Neural cell (in vitro differentiated cells): ENCODE measurements at regions not wholly inside any gene's neighbourhood (a gene's known extent, or its start where the extent isn't known, plus 50 kb on each side); places are given as distances from the start of the nearest gene placed in this dataset.

Experiments used
- H2AFZ ChIP-seq: fragments of 200-600, 300-800 bp; sonication (generic), shearing (Covaris generic); 2 replicates; pipeline ENCODE4 v1.6.0; 2014; ENCODE audit warnings: low read depth, mild to moderate bottlenecking, antibody characterized with exemption, low read length, moderate library complexity
- H3F3A ChIP-seq: fragments of 200-600 bp; shearing (Covaris generic); 2 replicates; pipeline ENCODE4 v1.6.1; 2016; ENCODE audit warnings: mild to moderate bottlenecking, moderate library complexity, mixed read lengths, antibody characterized with exemption, low read length; ENCODE audit not compliant: insufficient read depth, poor library complexity, severe bottlenecking
- H3K27ac ChIP-seq: fragments of 200-600, 300-800 bp; sonication (generic), shearing (Covaris generic); 2 replicates; pipeline ENCODE4 v1.5.1; 2014; ENCODE audit warnings: mild to moderate bottlenecking, low read length, moderate library complexity
- H3K27me3 ChIP-seq: fragments of 300-800, 200-600 bp; sonication (generic), shearing (Covaris generic); 2 replicates; pipeline ENCODE4 v1.6.0; 2014; ENCODE audit warnings: mild to moderate bottlenecking, low read depth, low read length, moderate library complexity; ENCODE audit not compliant: insufficient read depth
- H3K36me3 ChIP-seq: fragments of 300-800, 200-600 bp; sonication (generic), shearing (Covaris generic); 2 replicates; pipeline ENCODE4 v1.5.1; 2014; ENCODE audit warnings: mild to moderate bottlenecking, antibody characterized with exemption, low read length, moderate library complexity; ENCODE audit not compliant: insufficient read depth
- H3K4me2 ChIP-seq: fragments of 300-800, 200-600 bp; sonication (generic), shearing (Covaris generic); 2 replicates; pipeline ENCODE4 v1.6.0; 2014; ENCODE audit warnings: mild to moderate bottlenecking, low read length
- H3K4me3 ChIP-seq: fragments of 300-800, 200-600 bp; sonication (generic), shearing (Covaris generic); 2 replicates; pipeline ENCODE4 v1.5.1; 2014; ENCODE audit warnings: mild to moderate bottlenecking, low read length, moderate library complexity
- H3K79me2 ChIP-seq: fragments of 200-600 bp; shearing (Covaris generic); replicated peaks from 2 replicates; pipeline ENCODE4 v1.6.0; 2014; ENCODE audit warnings: mild to moderate bottlenecking, low read length, moderate library complexity; ENCODE audit not compliant: insufficient read depth
- H3K9ac ChIP-seq: fragments of 300-800, 200-600 bp; sonication (generic), shearing (Covaris generic); 2 replicates; pipeline ENCODE4 v1.6.1; 2016; ENCODE audit warnings: mild to moderate bottlenecking, low read length, mixed read lengths
- H3K9me2 ChIP-seq: fragments of 200-600 bp; shearing (Covaris generic); 2 replicates; pipeline ENCODE4 v1.6.1; 2016; ENCODE audit warnings: mild to moderate bottlenecking, low read length, mixed read lengths; ENCODE audit not compliant: insufficient read depth
- H3K9me3 ChIP-seq: fragments of 200-600, 300-800 bp; sonication (generic), shearing (Covaris generic); 2 replicates; pipeline ENCODE4 v1.6.1; 2016; ENCODE audit warnings: mild to moderate bottlenecking, mixed run types, low read length, moderate library complexity, mixed read lengths
- H4K20me1 ChIP-seq: fragments of 200-600 bp; shearing (Covaris generic); 2 replicates; pipeline ENCODE4 v1.6.1; 2016; ENCODE audit warnings: mild to moderate bottlenecking, mixed run types; ENCODE audit not compliant: insufficient read depth
- EP300 ChIP-seq: fragments of 450-650 bp; conservative IDR thresholded peaks from 2 replicates; pipeline ENCODE4 v1.6.1; 2014; ENCODE audit warnings: antibody characterized with exemption, mild to moderate bottlenecking, moderate library complexity; ENCODE audit not compliant: poor library complexity, severe bottlenecking
- EZH2 ChIP-seq: fragments of 200-600, 300-800 bp; shearing (Covaris generic), sonication (generic); IDR thresholded peaks from 2 replicates; pipeline ENCODE4 v1.6.1; 2014; ENCODE audit warnings: antibody characterized with exemption, low read length, borderline replicate concordance, mild to moderate bottlenecking; ENCODE audit not compliant: insufficient read depth, poor library complexity, severe bottlenecking
- MXI1 ChIP-seq: fragments of 450-650 bp; conservative IDR thresholded peaks from 2 replicates; pipeline ENCODE4 v1.6.1; 2014; ENCODE audit warnings: antibody characterized with exemption, mild to moderate bottlenecking; ENCODE audit not compliant: poor library complexity, severe bottlenecking
- POLR2AphosphoS5 ChIP-seq: IDR thresholded peaks from 2 replicates; pipeline ENCODE4 v1.6.1; 2012
- RAD21 ChIP-seq: fragments of 450-650 bp; conservative IDR thresholded peaks from 2 replicates; pipeline ENCODE4 v1.6.1; 2014; ENCODE audit warnings: antibody characterized with exemption, mild to moderate bottlenecking, moderate library complexity
- SMC3 ChIP-seq: fragments of 450-650 bp; conservative IDR thresholded peaks from 2 replicates; pipeline ENCODE4 v1.6.1; 2014; ENCODE audit warnings: antibody characterized with exemption, mild to moderate bottlenecking, moderate library complexity; ENCODE audit not compliant: poor library complexity
- TAF1 ChIP-seq: IDR thresholded peaks from 2 replicates; pipeline ENCODE4 v1.6.1; 2012; ENCODE audit warnings: low read depth
- TF ChIP-seq, protein P1 (sequence below): IDR thresholded peaks from 2 replicates; pipeline ENCODE4 v1.6.1; 2012; ENCODE audit warnings: borderline replicate concordance
- TF ChIP-seq, protein P2 (sequence below): fragments of 450-650 bp; IDR thresholded peaks from 2 replicates; pipeline ENCODE4 v1.5.1; 2014; ENCODE audit warnings: antibody characterized with exemption, mild to moderate bottlenecking, moderate library complexity; ENCODE audit not compliant: poor library complexity, severe bottlenecking

DNA sequence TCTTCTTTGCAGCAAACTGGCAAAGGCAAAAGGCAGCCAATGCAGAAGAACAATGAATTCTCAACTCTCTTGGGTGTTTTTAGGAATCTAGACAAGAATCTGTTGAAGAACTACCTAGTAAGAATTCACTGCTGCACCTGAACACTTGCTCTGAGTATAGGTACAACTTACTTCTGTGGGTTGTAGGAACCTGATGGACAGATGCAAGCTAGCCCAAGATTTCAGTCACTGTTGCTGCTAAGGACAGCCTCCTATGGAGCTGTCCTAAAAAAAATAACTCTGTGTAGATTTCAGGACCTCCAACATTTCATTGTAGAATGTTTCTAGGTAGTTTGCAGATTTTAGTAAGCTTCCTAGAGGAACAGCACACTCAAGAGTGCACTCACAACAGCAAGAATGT, 363.5 kb downstream of the CBLN2 start:
- Histone ChIP-seq H3F3A (no peaks in the 10 kb centered on the region), H3K79me2 (no peaks in the 10 kb centered on the region), H3K9me3 (no peaks in the 10 kb centered on the region), H3K9ac (no peak overlapping the region), H3K9me2 (no peaks in the 10 kb centered on the region), H3K4me2 (no peak overlapping the region), H3K36me3 (no peaks in the 10 kb centered on the region), H3K27ac (no peak overlapping the region), H2AFZ (no peak overlapping the region), H4K20me1 (no peaks in the 10 kb centered on the region), H3K4me3 (no peak overlapping the region), H3K27me3 (no peaks in the 10 kb centered on the region)
- TF ChIP-seq EZH2 (no peak), TAF1 (no peak), SMC3 (no peak), EP300 (no peak), RAD21 (no peak), MXI1 (no peak), POLR2AphosphoS5 (no peak)
- TF ChIP-seq, protein P1, sequence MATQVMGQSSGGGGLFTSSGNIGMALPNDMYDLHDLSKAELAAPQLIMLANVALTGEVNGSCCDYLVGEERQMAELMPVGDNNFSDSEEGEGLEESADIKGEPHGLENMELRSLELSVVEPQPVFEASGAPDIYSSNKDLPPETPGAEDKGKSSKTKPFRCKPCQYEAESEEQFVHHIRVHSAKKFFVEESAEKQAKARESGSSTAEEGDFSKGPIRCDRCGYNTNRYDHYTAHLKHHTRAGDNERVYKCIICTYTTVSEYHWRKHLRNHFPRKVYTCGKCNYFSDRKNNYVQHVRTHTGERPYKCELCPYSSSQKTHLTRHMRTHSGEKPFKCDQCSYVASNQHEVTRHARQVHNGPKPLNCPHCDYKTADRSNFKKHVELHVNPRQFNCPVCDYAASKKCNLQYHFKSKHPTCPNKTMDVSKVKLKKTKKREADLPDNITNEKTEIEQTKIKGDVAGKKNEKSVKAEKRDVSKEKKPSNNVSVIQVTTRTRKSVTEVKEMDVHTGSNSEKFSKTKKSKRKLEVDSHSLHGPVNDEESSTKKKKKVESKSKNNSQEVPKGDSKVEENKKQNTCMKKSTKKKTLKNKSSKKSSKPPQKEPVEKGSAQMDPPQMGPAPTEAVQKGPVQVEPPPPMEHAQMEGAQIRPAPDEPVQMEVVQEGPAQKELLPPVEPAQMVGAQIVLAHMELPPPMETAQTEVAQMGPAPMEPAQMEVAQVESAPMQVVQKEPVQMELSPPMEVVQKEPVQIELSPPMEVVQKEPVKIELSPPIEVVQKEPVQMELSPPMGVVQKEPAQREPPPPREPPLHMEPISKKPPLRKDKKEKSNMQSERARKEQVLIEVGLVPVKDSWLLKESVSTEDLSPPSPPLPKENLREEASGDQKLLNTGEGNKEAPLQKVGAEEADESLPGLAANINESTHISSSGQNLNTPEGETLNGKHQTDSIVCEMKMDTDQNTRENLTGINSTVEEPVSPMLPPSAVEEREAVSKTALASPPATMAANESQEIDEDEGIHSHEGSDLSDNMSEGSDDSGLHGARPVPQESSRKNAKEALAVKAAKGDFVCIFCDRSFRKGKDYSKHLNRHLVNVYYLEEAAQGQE = no peak
- TF ChIP-seq, protein P2, sequence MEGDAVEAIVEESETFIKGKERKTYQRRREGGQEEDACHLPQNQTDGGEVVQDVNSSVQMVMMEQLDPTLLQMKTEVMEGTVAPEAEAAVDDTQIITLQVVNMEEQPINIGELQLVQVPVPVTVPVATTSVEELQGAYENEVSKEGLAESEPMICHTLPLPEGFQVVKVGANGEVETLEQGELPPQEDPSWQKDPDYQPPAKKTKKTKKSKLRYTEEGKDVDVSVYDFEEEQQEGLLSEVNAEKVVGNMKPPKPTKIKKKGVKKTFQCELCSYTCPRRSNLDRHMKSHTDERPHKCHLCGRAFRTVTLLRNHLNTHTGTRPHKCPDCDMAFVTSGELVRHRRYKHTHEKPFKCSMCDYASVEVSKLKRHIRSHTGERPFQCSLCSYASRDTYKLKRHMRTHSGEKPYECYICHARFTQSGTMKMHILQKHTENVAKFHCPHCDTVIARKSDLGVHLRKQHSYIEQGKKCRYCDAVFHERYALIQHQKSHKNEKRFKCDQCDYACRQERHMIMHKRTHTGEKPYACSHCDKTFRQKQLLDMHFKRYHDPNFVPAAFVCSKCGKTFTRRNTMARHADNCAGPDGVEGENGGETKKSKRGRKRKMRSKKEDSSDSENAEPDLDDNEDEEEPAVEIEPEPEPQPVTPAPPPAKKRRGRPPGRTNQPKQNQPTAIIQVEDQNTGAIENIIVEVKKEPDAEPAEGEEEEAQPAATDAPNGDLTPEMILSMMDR = no peak

DNA sequence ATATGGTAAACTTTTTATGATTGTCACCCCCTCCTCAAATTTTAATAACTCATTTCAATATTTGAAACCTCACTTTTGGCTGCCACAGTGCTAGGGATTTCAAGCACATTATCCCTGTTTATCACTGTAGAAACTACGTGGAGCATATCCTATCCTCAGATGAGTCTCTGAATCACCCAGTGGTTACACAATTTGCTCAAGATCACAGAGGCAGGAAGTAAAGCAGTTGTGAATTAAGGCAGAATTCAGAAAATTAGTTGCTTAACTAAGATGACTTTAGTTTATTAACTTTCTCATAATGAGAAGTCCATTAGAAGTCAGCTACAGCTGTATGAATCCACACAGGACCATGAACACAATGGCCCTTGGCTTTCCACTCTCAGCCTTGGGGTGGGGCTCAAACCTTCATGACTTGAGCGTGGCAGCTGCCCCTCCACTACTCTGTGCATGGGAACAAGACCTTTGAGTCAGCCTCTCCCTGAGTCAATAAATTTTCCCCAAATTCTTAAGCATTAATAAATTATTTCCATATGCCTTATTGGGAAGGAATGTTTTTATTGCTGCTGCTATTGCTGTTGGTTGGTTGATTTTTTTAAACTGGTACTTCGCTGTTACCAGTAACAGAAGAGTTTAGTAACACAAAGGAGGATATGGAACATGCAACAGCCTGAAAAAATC, 369.0 kb downstream of the CBLN2 start:
- TF ChIP-seq POLR2AphosphoS5 (no peak), RAD21 (no peak), EP300 (no peak), EZH2 (no peak), SMC3 (no peak), MXI1 (no peak), TAF1 (no peak)
- TF ChIP-seq, protein P1 = no peak
- TF ChIP-seq, protein P2 = no peak
- Histone ChIP-seq H3K9me3 (no peaks in the 10 kb centered on the region), H3K27me3 (no peaks in the 10 kb centered on the region), H3K36me3 (no peaks in the 10 kb centered on the region), H3F3A (no peaks in the 10 kb centered on the region), H3K79me2 (no peaks in the 10 kb centered on the region), H2AFZ (no peak overlapping the region), H3K27ac (no peak overlapping the region), H3K9ac (no peak overlapping the region), H3K4me3 (no peak overlapping the region), H4K20me1 (no peaks in the 10 kb centered on the region), H3K4me2 (no peak overlapping the region), H3K9me2 (no peaks in the 10 kb centered on the region)
